Gastroesophageal sphincter (tissue), 4 donors: ENCODE measurements at regions not wholly inside any gene's neighbourhood (a gene's known extent, or its start where the extent isn't known, plus 50 kb on each side); places are given as distances from the start of the nearest gene placed in this dataset.

Source experiments
- ATAC-seq: fragments of 150-250 bp; one replicate; pipeline ENCODE4 v1.9.1; 2016; ENCODE audit warnings: mild to moderate bottlenecking, moderate library complexity
- H3K27ac ChIP-seq, 4 donors: fragments of 200-600 bp; sonication (generic) in 3 of 4; 1 replicate in 3 of 4; 2 replicates in 1 of 4; pipeline ENCODE4 v1.5.1; 2016 to 2019
- H3K27me3 ChIP-seq: fragments of 200-600 bp; sonication (generic); one replicate; pipeline ENCODE4 v1.5.1; 2019
- H3K36me3 ChIP-seq, 2 donors: fragments of 200-600 bp; sonication (generic); one replicate each; pipeline ENCODE4 v1.5.1; 2019; ENCODE audit warnings: control low read depth in 1 of 2
- H3K4me1 ChIP-seq, 3 donors: fragments of 200-600 bp; sonication (generic); 1 replicate in 2 of 3; 2 replicates in 1 of 3; pipeline ENCODE4 v1.5.1; 2016 to 2019; ENCODE audit warnings: control low read depth in 2 of 3
- H3K4me3 ChIP-seq, 2 donors: fragments of 200-600 bp; sonication (generic); one replicate each; pipeline ENCODE4 v1.5.1; 2019; ENCODE audit warnings: mild to moderate bottlenecking in 1 of 2, moderate library complexity in 1 of 2
- H3K9me3 ChIP-seq, 3 donors: fragments of 200-600 bp; sonication (generic); one replicate each; pipeline ENCODE4 v1.5.1; 2017 to 2019; ENCODE audit warnings: control low read depth in 2 of 3
- EP300 ChIP-seq: sonication (generic); formaldehyde crosslinking; IDR thresholded peaks from one replicate; pipeline ENCODE4 v1.6.1; 2017; ENCODE audit warnings: antibody characterized with exemption, mild to moderate bottlenecking
- POLR2A ChIP-seq, 2 donors: fragments of 450-650 bp; IDR thresholded peaks; one replicate each; pipeline ENCODE4 v1.6.1; 2017; ENCODE audit warnings: antibody characterized with exemption in 2 of 2, mild to moderate bottlenecking in 2 of 2, moderate library complexity in 1 of 2
- POLR2AphosphoS5 ChIP-seq: sonication (generic); formaldehyde crosslinking; IDR thresholded peaks from one replicate; pipeline ENCODE4 v1.6.1; 2017; ENCODE audit warnings: antibody characterized with exemption
- WGBS, 2 donors: methylation state at CpG; one replicate each; pipeline ENCODE4 v1.1.5; 2018; ENCODE audit warnings: low coverage in 1 of 2; 5-methylcytosine and 5-hydroxymethylcytosine counted together
- TF ChIP-seq, protein P1 (sequence below), 4 experiments: fragments of 200-600 bp in 2 of 4; fragments of 450-650 bp in 2 of 4; sonication (generic) in 1 of 4; IDR thresholded peaks; one replicate each; pipeline ENCODE4 v1.5.1; 2017 to 2019; ENCODE audit warnings: antibody characterized with exemption in 4 of 4, mild to moderate bottlenecking in 2 of 4, moderate library complexity in 2 of 4

DNA sequence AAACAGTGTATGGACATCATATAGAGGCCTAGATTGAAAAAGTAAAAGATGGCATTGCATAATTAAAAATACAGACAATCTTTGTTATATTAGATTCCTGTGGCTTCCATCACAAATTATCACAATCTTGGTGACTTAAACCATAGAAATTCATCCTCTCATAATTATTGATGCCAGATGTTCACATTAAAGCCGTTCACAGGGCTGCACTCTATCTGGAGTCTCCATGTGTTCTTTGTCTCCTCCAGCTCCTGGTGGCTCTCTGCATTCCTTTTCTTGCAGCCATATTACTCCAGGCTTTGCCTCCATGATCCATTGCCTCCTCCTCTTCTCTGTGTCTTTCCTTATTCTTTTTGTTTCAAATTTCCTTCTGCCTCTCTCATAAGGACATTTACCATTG is 875.7 kb upstream of the USP15 start:
- H3K4me3 ChIP-seq, result no peak overlapping the region
- no peak overlapping the region for H3K27ac ChIP-seq
- no peaks in the 10 kb centered on the region for H3K36me3 ChIP-seq
- no peaks in the 10 kb centered on the region for H3K4me1 ChIP-seq
- WGBS, 2 donors, result 28% methylated on average over 1 of the region's 1 CpG; no CpG with 5 or more reads in 1 of the 2 donors
- no peaks in the 10 kb centered on the region for H3K27me3 ChIP-seq
- TF ChIP-seq EP300 (no peak), POLR2AphosphoS5 (no peak), POLR2A (IDR thresholded peaks at IDR 0.05) (no peak)
- TF ChIP-seq, protein P1, sequence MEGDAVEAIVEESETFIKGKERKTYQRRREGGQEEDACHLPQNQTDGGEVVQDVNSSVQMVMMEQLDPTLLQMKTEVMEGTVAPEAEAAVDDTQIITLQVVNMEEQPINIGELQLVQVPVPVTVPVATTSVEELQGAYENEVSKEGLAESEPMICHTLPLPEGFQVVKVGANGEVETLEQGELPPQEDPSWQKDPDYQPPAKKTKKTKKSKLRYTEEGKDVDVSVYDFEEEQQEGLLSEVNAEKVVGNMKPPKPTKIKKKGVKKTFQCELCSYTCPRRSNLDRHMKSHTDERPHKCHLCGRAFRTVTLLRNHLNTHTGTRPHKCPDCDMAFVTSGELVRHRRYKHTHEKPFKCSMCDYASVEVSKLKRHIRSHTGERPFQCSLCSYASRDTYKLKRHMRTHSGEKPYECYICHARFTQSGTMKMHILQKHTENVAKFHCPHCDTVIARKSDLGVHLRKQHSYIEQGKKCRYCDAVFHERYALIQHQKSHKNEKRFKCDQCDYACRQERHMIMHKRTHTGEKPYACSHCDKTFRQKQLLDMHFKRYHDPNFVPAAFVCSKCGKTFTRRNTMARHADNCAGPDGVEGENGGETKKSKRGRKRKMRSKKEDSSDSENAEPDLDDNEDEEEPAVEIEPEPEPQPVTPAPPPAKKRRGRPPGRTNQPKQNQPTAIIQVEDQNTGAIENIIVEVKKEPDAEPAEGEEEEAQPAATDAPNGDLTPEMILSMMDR (IDR thresholded peaks at IDR 0.05), result no peak
- H3K9me3 ChIP-seq, result no peaks in the 10 kb centered on the region
- no peak for ATAC-seq

DNA sequence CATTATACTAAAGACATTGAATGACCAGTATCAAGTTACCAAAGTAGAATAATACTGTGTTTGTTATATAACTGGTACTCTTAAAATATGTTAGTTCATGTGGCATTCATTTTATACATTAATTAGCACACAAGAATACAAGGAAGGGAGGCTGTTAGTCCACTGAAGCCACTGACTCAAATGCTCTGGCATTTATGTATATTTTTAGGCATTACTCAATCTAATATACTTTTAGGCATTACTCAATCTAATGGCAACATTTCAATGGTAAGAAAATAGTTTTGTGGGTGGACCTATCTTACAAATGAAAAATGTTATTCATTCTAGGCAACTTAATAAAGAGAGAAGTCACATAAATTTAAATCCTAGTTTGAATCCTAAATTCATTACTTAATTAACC is 874.4 kb upstream of the USP15 start:
- no peaks in the 10 kb centered on the region for H3K27me3 ChIP-seq
- ATAC-seq, result no peak
- no peaks in the 10 kb centered on the region for H3K4me1 ChIP-seq
- TF ChIP-seq POLR2A (IDR thresholded peaks at IDR 0.05) (no peak), EP300 (no peak), POLR2AphosphoS5 (no peak)
- TF ChIP-seq, protein P1 (IDR thresholded peaks at IDR 0.05), result no peak
- no peaks in the 10 kb centered on the region for H3K9me3 ChIP-seq
- no peak overlapping the region for H3K4me3 ChIP-seq
- no peak overlapping the region for H3K27ac ChIP-seq
- H3K36me3 ChIP-seq, result no peaks in the 10 kb centered on the region

DNA sequence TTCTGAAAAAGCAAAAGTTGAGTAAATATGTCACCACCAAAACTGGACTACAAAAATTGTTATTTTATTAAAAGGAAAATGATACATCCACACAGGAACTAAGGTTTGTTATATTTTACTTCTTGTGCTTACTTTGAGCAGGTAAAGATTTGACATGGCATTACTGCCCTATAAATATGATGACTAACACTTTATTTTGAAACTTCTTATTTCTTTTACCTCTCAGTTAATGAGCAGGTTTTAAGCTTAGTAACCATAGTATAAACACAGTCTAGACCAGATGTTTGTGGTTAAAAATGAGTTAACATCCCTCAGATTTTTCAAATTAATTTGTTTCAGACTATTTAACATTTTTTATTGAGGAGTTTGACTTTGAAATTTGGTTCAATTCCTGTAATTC is 862.5 kb upstream of the USP15 start:
- H3K9me3 ChIP-seq, result no peaks in the 10 kb centered on the region
- H3K4me3 ChIP-seq, result no peak overlapping the region
- H3K27ac ChIP-seq, result no peak overlapping the region
- H3K4me1 ChIP-seq, result no peaks in the 10 kb centered on the region
- TF ChIP-seq, protein P1 (IDR thresholded peaks at IDR 0.05), result no peak
- TF ChIP-seq EP300, result no peak
- no peak for TF ChIP-seq POLR2AphosphoS5
- TF ChIP-seq POLR2A (IDR thresholded peaks at IDR 0.05), result no peak
- H3K36me3 ChIP-seq, result no peaks in the 10 kb centered on the region
- H3K27me3 ChIP-seq, result no peaks in the 10 kb centered on the region
- ATAC-seq, result no peak

DNA sequence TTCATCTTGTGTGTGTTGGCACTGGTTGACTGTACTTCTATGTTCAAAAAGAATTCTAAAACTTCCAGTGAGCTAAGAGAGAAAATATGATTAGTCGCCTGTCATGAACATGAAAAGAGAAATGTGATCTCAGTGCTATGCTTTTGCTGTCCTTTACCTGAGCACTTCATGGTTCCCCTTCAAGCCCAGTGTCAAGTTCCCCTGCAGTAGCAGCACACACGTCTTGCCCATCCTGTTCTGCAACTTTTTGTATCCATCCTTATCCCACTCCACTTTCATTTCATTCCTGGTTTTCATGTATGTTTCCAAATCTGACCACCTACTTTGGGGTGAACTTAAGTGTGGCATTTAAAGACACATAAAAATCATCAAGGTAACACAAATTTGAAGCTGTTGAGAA is 848.0 kb upstream of the USP15 start:
- Histone ChIP-seq H3K27ac (no peak overlapping the region), H3K4me3 (no peak overlapping the region), H3K9me3 (no peaks in the 10 kb centered on the region), H3K27me3 (no peaks in the 10 kb centered on the region), H3K36me3 (no peaks in the 10 kb centered on the region), H3K4me1 (no peaks in the 10 kb centered on the region)
- TF ChIP-seq EP300 (no peak), POLR2AphosphoS5 (no peak), POLR2A (IDR thresholded peaks at IDR 0.05) (no peak)
- TF ChIP-seq, protein P1 (IDR thresholded peaks at IDR 0.05), result no peak
- WGBS, 2 donors, result 58 to 66% methylated on average over 2 of the region's 2 CpGs
- ATAC-seq, result no peak

DNA sequence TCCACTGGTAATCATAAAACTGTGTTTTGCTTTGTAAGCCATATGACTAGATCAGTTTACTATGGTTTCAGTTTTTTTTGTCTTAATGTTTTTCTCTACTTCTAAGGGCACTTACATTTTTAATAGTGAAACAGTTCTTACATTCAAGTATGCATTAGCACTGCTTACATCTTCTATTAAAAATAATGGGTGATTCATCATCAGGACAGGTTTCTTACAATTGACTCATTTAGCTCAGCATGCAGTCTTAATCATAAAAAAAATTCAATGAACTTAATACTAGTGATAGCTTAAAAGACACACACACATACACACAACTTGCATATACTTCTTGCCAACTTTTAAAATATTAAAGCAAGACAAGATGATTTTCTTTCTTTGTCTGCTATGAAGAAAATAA is 845.7 kb upstream of the USP15 start:
- no peak for ATAC-seq
- no peak for TF ChIP-seq POLR2A (IDR thresholded peaks at IDR 0.05)
- TF ChIP-seq, protein P1 (IDR thresholded peaks at IDR 0.05), result no peak
- TF ChIP-seq EP300, result no peak
- TF ChIP-seq POLR2AphosphoS5, result no peak

More for the DNA sequence above, 845.7 kb upstream of the USP15 start:
- H3K9me3 ChIP-seq, result no peaks in the 10 kb centered on the region
- no peak overlapping the region for H3K4me3 ChIP-seq
- no peaks in the 10 kb centered on the region for H3K27me3 ChIP-seq
- no peak overlapping the region for H3K27ac ChIP-seq
- H3K4me1 ChIP-seq, result no peaks in the 10 kb centered on the region
- H3K36me3 ChIP-seq, result no peaks in the 10 kb centered on the region
